ENCODE measurements at regions not wholly inside any gene's neighbourhood (a gene's known extent, or its start where the extent isn't known, plus 50 kb on each side); places are given as distances from the start of the nearest gene placed in this dataset.

DNA sequence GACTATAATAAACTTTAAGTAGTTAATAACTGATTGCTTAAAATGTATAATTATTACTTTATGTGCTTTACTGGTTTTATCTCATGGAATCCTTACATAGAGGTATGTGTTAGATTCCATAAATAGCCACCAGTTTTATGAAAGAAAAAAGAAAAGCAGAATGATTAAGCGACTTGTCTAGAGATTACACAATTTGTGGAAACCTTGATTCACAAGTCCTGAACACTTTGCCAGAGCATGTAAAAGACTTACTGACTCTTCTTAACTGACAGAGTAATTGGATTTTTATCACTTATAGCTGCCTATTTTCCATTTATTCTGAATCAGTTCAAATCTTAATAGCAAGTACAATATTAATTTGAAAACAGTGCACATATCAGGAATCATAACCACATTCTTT is 448.7 kb upstream of the NETO1 start:
- TF ChIP-seq CTCF (conservative IDR thresholded peaks at IDR 0.05; ENCODE audit: low read depth, low read length) (no peak), EZH2 (IDR thresholded peaks at IDR 0.05; ENCODE audit: borderline replicate concordance, low read depth, low read length, poor library complexity, severe bottlenecking) (no peak)

Data from A673 (cell line).